Hepatocyte (in vitro differentiated cells): ENCODE measurements at regions not wholly inside any gene's neighbourhood (a gene's known extent, or its start where the extent isn't known, plus 50 kb on each side); places are given as distances from the start of the nearest gene placed in this dataset.

Source experiments
- CTCF ChIP-seq: fragments of 200-600 bp; sonication (generic); IDR thresholded peaks from 2 replicates; pipeline ENCODE4 v1.5.1; 2016; ENCODE audit warnings: antibody characterized with exemption, mild to moderate bottlenecking; ENCODE audit not compliant: poor library complexity
- EZH2 ChIP-seq: fragments of 200-600 bp; sonication (generic); IDR thresholded peaks from 2 replicates; pipeline ENCODE4 v1.6.1; 2016; ENCODE audit warnings: antibody characterized with exemption, mild to moderate bottlenecking, borderline replicate concordance

- no peak for TF ChIP-seq EZH2
- TF ChIP-seq CTCF = no peak
These were observed 475.6 kb upstream of the NCAM2 start for GRCh38 chr21:20522611-20523010.
